ENCODE measurements at regions not wholly inside any gene's neighbourhood (a gene's known extent, or its start where the extent isn't known, plus 50 kb on each side); places are given as distances from the start of the nearest gene placed in this dataset.

- TF ChIP-seq CTCF (IDR thresholded peaks at IDR 0.05) (no peak), POLR2A (IDR thresholded peaks at IDR 0.05) (no peak)
Observed at GRCh38 chr10:121415063-121415399, 183.2 kb downstream of the FGFR2 start.

All from thyroid gland (tissue), 4 donors.